Adrenal gland (tissue), 9 donors: ENCODE measurements at regions not wholly inside any gene's neighbourhood (a gene's known extent, or its start where the extent isn't known, plus 50 kb on each side); places are given as distances from the start of the nearest gene placed in this dataset.

ENCODE experiments used
- DNase-seq, 7 donors: peaks; one replicate each; pipeline ENCODE4 v3.0.0-alpha.2; 2019 to 2020
- H3K27ac ChIP-seq, 5 donors: fragments of 200-600 bp; sonication (generic) in 4 of 5; 1 replicate in 3 of 5; 2 replicates in 2 of 5; pipeline versions ENCODE4 v1.5.1 to v1.8.0; 2016 to 2020; ENCODE audit warnings: mild to moderate bottlenecking in 1 of 5
- H3K27me3 ChIP-seq: fragments of 200-600 bp; 2 replicates; pipeline ENCODE4 v1.8.0; 2021
- H3K36me3 ChIP-seq, 2 donors: fragments of 200-600 bp; replicated peaks in 1 of 2; 1 replicate in 1 of 2; 2 replicates in 1 of 2; pipeline versions ENCODE4 v1.5.1 to v1.8.0; 2018 to 2022
- H3K4me1 ChIP-seq, 2 donors: fragments of 200-600 bp; replicated peaks in 1 of 2; 1 replicate in 1 of 2; 2 replicates in 1 of 2; pipeline versions ENCODE4 v1.5.1 to v1.8.0; 2018 to 2021
- H3K4me3 ChIP-seq, 4 donors: fragments of 200-600 bp; sonication (generic) in 3 of 4; one replicate each; pipeline ENCODE4 v1.5.1; 2016 to 2018
- H3K9me3 ChIP-seq, 3 donors: fragments of 200-600 bp; sonication (generic) in 1 of 3; replicated peaks in 1 of 3; 1 replicate in 2 of 3; 2 replicates in 1 of 3; pipeline versions ENCODE4 v1.5.1 to v1.8.0; 2016 to 2021
- POLR2A ChIP-seq, 2 donors: fragments of 450-650 bp; IDR thresholded peaks; one replicate each; pipeline ENCODE4 v1.6.1; 2017; ENCODE audit warnings: antibody characterized with exemption in 2 of 2, mild to moderate bottlenecking in 2 of 2, moderate library complexity in 1 of 2
- WGBS, 4 donors: extraction: QIAGEN DNeasy Blood & Tissue Kit in 2 of 4; methylation state at CpG; one replicate each; pipeline versions ENCODE4 v1.1.5 to v1.1.7; 2013 to 2017; 5-methylcytosine and 5-hydroxymethylcytosine counted together
- intact Hi-C, 2 donors: fragments of 100-400 bp; cut with DNase I; formaldehyde crosslinking; loops; one replicate each; pipeline versions ENCODE4 v1.14.1 to v1.15.0; 2022 to 2023
- TF ChIP-seq, protein P1 (sequence below), 6 experiments: fragments of 450-650 bp in 4 of 6; fragments of 200-600 bp in 2 of 6; sonication (generic) in 1 of 6; IDR thresholded peaks; 1 replicate in 5 of 6; 2 replicates in 1 of 6; pipeline versions ENCODE4 v1.5.1 to v1.8.0; 2016 to 2021; ENCODE audit warnings: antibody characterized with exemption in 6 of 6, mild to moderate bottlenecking in 2 of 6, moderate library complexity in 1 of 6
- donor health status: healthy with polysubstance abuse.
- donor health status: Bipolar disorder and iron deficiency.
- donor health status: DM: yes; HTN: yes; CAD: no.
- donor health status: DM: no; HTN: no; CAD: no.
- donor health status: DM: no; HTN: no; CAD: no.

DNA sequence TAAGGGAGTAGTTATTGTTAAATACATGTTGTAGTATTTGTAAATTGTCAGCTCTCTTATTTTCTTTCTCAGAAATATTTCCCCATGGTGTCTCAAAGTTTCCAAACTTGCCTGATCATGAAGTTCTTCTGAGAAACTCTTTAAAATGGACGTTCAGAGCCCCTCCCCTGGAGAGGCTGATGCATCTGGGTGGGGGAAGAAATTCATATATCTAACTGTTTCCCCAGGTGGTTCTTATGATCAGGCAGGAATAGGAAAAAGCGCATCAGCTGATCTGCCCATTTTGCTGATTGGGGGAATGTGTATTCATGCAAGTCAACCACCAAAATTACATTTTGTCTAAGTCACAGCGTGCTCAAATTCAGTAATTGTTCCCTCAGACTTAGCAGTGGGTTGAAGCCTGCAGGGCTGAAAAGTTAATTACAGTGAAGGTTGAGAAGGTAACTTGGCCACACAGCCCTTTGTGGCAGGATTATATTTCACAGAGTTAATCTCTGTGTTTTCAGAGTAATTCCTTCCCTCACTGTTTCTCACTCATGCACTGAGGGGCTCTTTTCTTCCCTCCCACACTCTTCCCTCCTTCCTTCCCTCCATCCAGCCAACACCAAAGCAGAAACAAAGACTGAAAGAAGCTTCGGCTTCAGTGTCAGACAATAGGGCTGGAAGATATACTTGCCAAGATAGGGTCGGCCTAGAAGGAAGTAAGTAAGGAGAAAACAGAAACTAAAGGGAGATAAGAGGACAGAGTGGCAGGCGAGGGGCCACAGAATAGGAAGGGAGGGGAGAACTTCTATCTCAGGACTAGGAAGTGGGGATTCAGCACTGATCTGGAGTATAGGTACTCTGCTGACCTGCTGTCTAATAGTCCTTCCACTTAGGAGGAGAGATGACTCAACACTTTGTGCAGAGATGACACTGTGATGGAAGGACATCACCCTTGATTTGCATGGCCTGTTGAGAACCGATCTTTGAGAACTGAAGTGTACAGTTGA lies 50.5 kb upstream of the STARD3NL start:
- no peak for TF ChIP-seq POLR2A (IDR thresholded peaks at IDR 0.05)
- TF ChIP-seq, protein P1, sequence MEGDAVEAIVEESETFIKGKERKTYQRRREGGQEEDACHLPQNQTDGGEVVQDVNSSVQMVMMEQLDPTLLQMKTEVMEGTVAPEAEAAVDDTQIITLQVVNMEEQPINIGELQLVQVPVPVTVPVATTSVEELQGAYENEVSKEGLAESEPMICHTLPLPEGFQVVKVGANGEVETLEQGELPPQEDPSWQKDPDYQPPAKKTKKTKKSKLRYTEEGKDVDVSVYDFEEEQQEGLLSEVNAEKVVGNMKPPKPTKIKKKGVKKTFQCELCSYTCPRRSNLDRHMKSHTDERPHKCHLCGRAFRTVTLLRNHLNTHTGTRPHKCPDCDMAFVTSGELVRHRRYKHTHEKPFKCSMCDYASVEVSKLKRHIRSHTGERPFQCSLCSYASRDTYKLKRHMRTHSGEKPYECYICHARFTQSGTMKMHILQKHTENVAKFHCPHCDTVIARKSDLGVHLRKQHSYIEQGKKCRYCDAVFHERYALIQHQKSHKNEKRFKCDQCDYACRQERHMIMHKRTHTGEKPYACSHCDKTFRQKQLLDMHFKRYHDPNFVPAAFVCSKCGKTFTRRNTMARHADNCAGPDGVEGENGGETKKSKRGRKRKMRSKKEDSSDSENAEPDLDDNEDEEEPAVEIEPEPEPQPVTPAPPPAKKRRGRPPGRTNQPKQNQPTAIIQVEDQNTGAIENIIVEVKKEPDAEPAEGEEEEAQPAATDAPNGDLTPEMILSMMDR (IDR thresholded peaks at IDR 0.05), result no peak

More for the DNA sequence above, 50.5 kb upstream of the STARD3NL start:
- intact Hi-C loops, result no loop called here
- no peak for DNase-seq
- H3K27ac ChIP-seq, result no peak overlapping the region
- no peaks in the 10 kb centered on the region for H3K9me3 ChIP-seq
- H3K4me3 ChIP-seq, result no peak overlapping the region
- no peaks in the 10 kb centered on the region for H3K4me1 ChIP-seq
- H3K27me3 ChIP-seq, result no peaks in the 10 kb centered on the region
- 70 to 82% (median 72%) methylated on average over 7 of the region's 7 CpGs for WGBS, 4 donors
- no peaks in the 10 kb centered on the region for H3K36me3 ChIP-seq
